A549 (cell line): ENCODE measurements at regions not wholly inside any gene's neighbourhood (a gene's known extent, or its start where the extent isn't known, plus 50 kb on each side); places are given as distances from the start of the nearest gene placed in this dataset.

Experiments used
- ATAC-seq, 2 experiments: fragments of 200-7000 bp in 1 of 2; fragments of >200 bp in 1 of 2; cut with Nextera tagmentation in 1 of 2; cut with Tn5 transposase in 1 of 2; 3 replicates each; pipeline versions ENCODE4 v1.8.0 to v1.9.1; 2018 to 2020; ENCODE audit warnings: mild to moderate bottlenecking in 1 of 2, moderate library complexity in 1 of 2
- CTCF ChIA-PET: fragments of 300-600 bp; sonication (Branson Sonifier 250); formaldehyde crosslinking; extraction: SDS; loops from one replicate; lab custom pipeline; 2021; ENCODE audit warnings: antibody characterized with exemption, inconsistent platforms; lab: Yijun Ruan, JAX
- POLR2A ChIA-PET: fragments of 350-600 bp; formaldehyde crosslinking; extraction: SDS; loops from one replicate; lab custom pipeline; 2021; ENCODE audit warnings: antibody characterized with exemption, inconsistent platforms; lab: Yijun Ruan, JAX
- DNase-seq, 2 experiments: peaks; one replicate each; pipeline versions ENCODE4 v3.0.0 to v3.0.0-alpha.2; 2011 to 2016; ENCODE audit warnings: low read depth in 1 of 2, low spot score in 1 of 2
- FAIRE-seq: peaks from 2 replicates; lab custom pipeline; 2011; peaks lifted over from hg19 to GRCh38; lab: Jason Lieb, UNC
- H3K27ac ChIP-seq, 2 experiments: fragments of >200 bp; sonication (Bioruptor Twin); formaldehyde crosslinking; 3 replicates each; pipeline ENCODE4 v1.5.1; 2016 to 2017
- H3K4me1 ChIP-seq: fragments of >200 bp; sonication (Bioruptor Twin); formaldehyde crosslinking; 3 replicates; pipeline ENCODE4 v1.6.1; 2016
- H3K4me2 ChIP-seq: fragments of >200 bp; sonication (Bioruptor Twin); formaldehyde crosslinking; 3 replicates; pipeline ENCODE4 v1.6.1; 2016
- H3K4me3 ChIP-seq: fragments of >200 bp; sonication (Bioruptor Twin); formaldehyde crosslinking; 3 replicates; pipeline ENCODE4 v1.5.1; 2016
- H3K9me3 ChIP-seq: fragments of >200 bp; sonication (Bioruptor Twin); formaldehyde crosslinking; 3 replicates; pipeline ENCODE4 v1.6.1; 2016
- ATOH8 ChIP-seq: fragments of 250-450 bp; sonication (Bioruptor Pico); IDR thresholded peaks from 2 replicates; pipeline ENCODE4 v1.5.0; 2020; ENCODE audit warnings: low read depth, mild to moderate bottlenecking, moderate library complexity
- BCL3 ChIP-seq: fragments of >200 bp; sonication (Bioruptor Twin); formaldehyde crosslinking; IDR thresholded peaks from 3 replicates; pipeline ENCODE4 v1.6.1; 2016
- CEBPB ChIP-seq, 2 experiments: fragments of >200 bp in 1 of 2; sonication (Bioruptor Twin) in 1 of 2; formaldehyde crosslinking in 1 of 2; IDR thresholded peaks; 2 replicates each; pipeline ENCODE4 v1.6.1; 2012 to 2016
- CHD4 ChIP-seq: fragments of 200-600 bp; sonication (generic); IDR thresholded peaks from 2 replicates; pipeline ENCODE4 v1.6.1; 2016; ENCODE audit warnings: antibody characterized with exemption, mild to moderate bottlenecking, borderline replicate concordance
- E2F6 ChIP-seq: IDR thresholded peaks from 2 replicates; pipeline ENCODE4 v1.6.1; 2012; ENCODE audit warnings: low read depth, borderline replicate concordance
- ESRRA ChIP-seq: fragments of 150-350 bp; IDR thresholded peaks from 2 replicates; pipeline ENCODE4 v1.6.1; 2014; ENCODE audit warnings: mild to moderate bottlenecking, low read length, borderline replicate concordance
- FOSB ChIP-seq: fragments of 250-450 bp; sonication (Bioruptor Pico); IDR thresholded peaks from 2 replicates; pipeline ENCODE4 v1.5.0; 2020; ENCODE audit warnings: mild to moderate bottlenecking, moderate library complexity
- FOSL2 ChIP-seq, 2 experiments: fragments of 450-650 bp in 1 of 2; fragments of >200 bp in 1 of 2; sonication (Bioruptor Twin) in 1 of 2; formaldehyde crosslinking; IDR thresholded peaks; 2 replicates each; pipeline versions ENCODE4 v1.5.0 to v1.6.1; 2016 to 2020; ENCODE audit warnings: mild to moderate bottlenecking in 1 of 2, moderate library complexity in 1 of 2
- HDAC2 ChIP-seq: fragments of 200-600 bp; sonication (generic); IDR thresholded peaks from 2 replicates; pipeline ENCODE4 v1.6.1; 2016
- HEYL ChIP-seq: fragments of 250-450 bp; sonication (Bioruptor Pico); IDR thresholded peaks from 2 replicates; pipeline ENCODE4 v1.8.0; 2021; ENCODE audit warnings: mild to moderate bottlenecking, moderate library complexity
- MAX ChIP-seq: IDR thresholded peaks from 2 replicates; pipeline ENCODE4 v1.6.1; 2012
- PBX3 ChIP-seq: IDR thresholded peaks from 2 replicates; pipeline ENCODE4 v1.6.1; 2012
- POLR2A ChIP-seq: IDR thresholded peaks from 2 replicates; pipeline ENCODE4 v1.6.1; 2012; ENCODE audit warnings: mild to moderate bottlenecking, low read length
- POLR2AphosphoS2 ChIP-seq: conservative IDR thresholded peaks from 2 replicates; pipeline ENCODE4 v1.6.1; 2012; ENCODE audit warnings: low read length, improper control_type of control experiment, inconsistent platforms
- RAD21 ChIP-seq, 2 experiments: fragments of >200 bp in 1 of 2; sonication (Bioruptor Twin) in 1 of 2; formaldehyde crosslinking in 1 of 2; IDR thresholded peaks in 1 of 2; conservative IDR thresholded peaks in 1 of 2; 2 replicates in 1 of 2; 3 replicates in 1 of 2; pipeline ENCODE4 v1.6.1; 2012 to 2018; ENCODE audit warnings: inconsistent platforms in 1 of 2
- RARB ChIP-seq: fragments of 250-450 bp; sonication (Bioruptor Pico); IDR thresholded peaks from 2 replicates; pipeline ENCODE4 v1.8.0; 2021; ENCODE audit warnings: mild to moderate bottlenecking, moderate library complexity
- SMC3 ChIP-seq: fragments of >200 bp; sonication (Bioruptor Twin); formaldehyde crosslinking; IDR thresholded peaks from 3 replicates; pipeline ENCODE4 v1.6.1; 2018; ENCODE audit warnings: inconsistent platforms
- TFCP2L1 ChIP-seq: fragments of 250-450 bp; sonication (Bioruptor Pico); IDR thresholded peaks from 2 replicates; pipeline ENCODE4 v1.5.0; 2021; ENCODE audit warnings: mild to moderate bottlenecking
- ZNF302 ChIP-seq: fragments of 250-450 bp; sonication (Bioruptor Pico); IDR thresholded peaks from 2 replicates; pipeline ENCODE4 v1.9.0; 2021; ENCODE audit warnings: inconsistent platforms, mild to moderate bottlenecking, moderate library complexity
- WGBS: methylation state at CpG from one replicate; pipeline ENCODE4 v1.1.6; 2017; ENCODE audit errors: missing lambda C conversion rate; 5-methylcytosine and 5-hydroxymethylcytosine counted together

GRCh38 chr20:56766528-56766927, 137.4 kb downstream of the TFAP2C start (continued):
- TF ChIP-seq HEYL (CRISPR knock-in tag): no peak

- no peak overlapping the region for H3K4me2 ChIP-seq
- DNase-seq (no peak), FAIRE-seq (no peak), ATAC-seq (no peak)
- H3K4me3 ChIP-seq: no peak overlapping the region
- no peak overlapping the region for H3K27ac ChIP-seq
- ChIA-PET CTCF (interaction anchor here (0.6 to 1.2 kb wide), 4 partner anchors 10 to 204 kb away, joined by 3 read pairs; no protein-coding TSS in a partner anchor), POLR2A (no interaction called here)
- H3K9me3 ChIP-seq: no peaks in the 10 kb centered on the region
- TF ChIP-seq CEBPB (IDR thresholded peaks at IDR 0.05) (no peak), RARB (CRISPR knock-in tag) (no peak), MAX (no peak), HDAC2 (no peak), PBX3 (no peak), E2F6 (no peak), FOSB (CRISPR knock-in tag) (no peak), ATOH8 (no peak), SMC3 (no peak), POLR2A (no peak), CHD4 (no peak), BCL3 (no peak), FOSL2 (IDR thresholded peaks at IDR 0.05) (no peak), FOSL2 (CRISPR knock-in tag; IDR thresholded peaks at IDR 0.05) (no peak), ESRRA (no peak), ZNF302 (CRISPR knock-in tag) (no peak)
- no peaks in the 10 kb centered on the region; the same call in 2 of the 3 replicates for H3K4me1 ChIP-seq
- WGBS: 80% methylated on average over 7 of the region's 7 CpGs
Measured at GRCh38 chr20:56769921-56770600, 141.0 kb downstream of the TFAP2C start.

- WGBS: 91% methylated on average over 5 of the region's 5 CpGs
- no peak for ATAC-seq
- H3K4me3 ChIP-seq: no peak overlapping the region
- ChIA-PET POLR2A (interaction anchor here (0.6 to 0.8 kb wide), 2 partner anchors 17 to 300 kb away, joined by 3 to 7 read pairs; no protein-coding TSS in a partner anchor), CTCF (interaction anchor here (1.2 kb wide), 1 partner anchor 13 kb away, joined by 3 read pairs; no protein-coding TSS in a partner anchor)
- peaks cover 12% of the 10 kb centered on the region for H3K4me1 ChIP-seq
- no peak for TF ChIP-seq CHD4
- TF ChIP-seq HEYL (CRISPR knock-in tag): no peak
- TF ChIP-seq RAD21 (conservative IDR thresholded peaks at IDR 0.05 in 1 of 2, IDR thresholded peaks at IDR 0.05 in 1 of 2): no peak
- TF ChIP-seq ZNF302 (CRISPR knock-in tag): no peak
- TF ChIP-seq SMC3: no peak
- TF ChIP-seq TFCP2L1 (CRISPR knock-in tag): no peak
- TF ChIP-seq RARB (CRISPR knock-in tag): no peak
- TF ChIP-seq POLR2AphosphoS2: no peak
- H3K4me2 ChIP-seq: no peak overlapping the region
- H3K9me3 ChIP-seq: no peaks in the 10 kb centered on the region
- H3K27ac ChIP-seq: no peak overlapping the region
- FAIRE-seq: no peak
- no peak for DNase-seq
Measured at GRCh38 chr20:56773749-56774148, 144.6 kb downstream of the TFAP2C start.
